Fibroblast of villous mesenchyme (primary cell): ENCODE measurements at regions not wholly inside any gene's neighbourhood (a gene's known extent, or its start where the extent isn't known, plus 50 kb on each side); places are given as distances from the start of the nearest gene placed in this dataset.

Source experiments
- DNase-seq: peaks from one replicate; pipeline ENCODE4 v3.0.0-alpha.2; 2010; ENCODE audit warnings: low read depth
- H3K4me3 ChIP-seq: 2 replicates; pipeline ENCODE4 v1.5.1; 2011; ENCODE audit warnings: low read depth, mild to moderate bottlenecking, low read length
- CTCF ChIP-seq: IDR thresholded peaks from 2 replicates; pipeline ENCODE4 v1.5.1; 2012; ENCODE audit warnings: low read depth, mild to moderate bottlenecking, low read length; ENCODE audit not compliant: insufficient read depth

GRCh38 chr1:177586429-177586828, 383.4 kb downstream of the SEC16B start:
- peak; percentile 1 for DNase-seq
- H3K4me3 ChIP-seq: no peak overlapping the region
- TF ChIP-seq CTCF: no peak

GRCh38 chr1:177585302-177586220, 384.3 kb downstream of the SEC16B start:
- H3K4me3 ChIP-seq: no peak overlapping the region
- TF ChIP-seq CTCF: no peak
- DNase-seq: no peak

- no peak overlapping the region for H3K4me3 ChIP-seq
- no peak for TF ChIP-seq CTCF
- no peak for DNase-seq
Measured at GRCh38 chr1:177573901-177574300, 396.0 kb downstream of the SEC16B start.

GRCh38 chr1:177571485-177572076, 398.3 kb downstream of the SEC16B start:
- TF ChIP-seq CTCF: no peak
- no peak for DNase-seq
- H3K4me3 ChIP-seq: no peak overlapping the region

GRCh38 chr1:177571076-177571475, 398.8 kb downstream of the SEC16B start:
- DNase-seq: no peak
- no peak overlapping the region for H3K4me3 ChIP-seq
- no peak for TF ChIP-seq CTCF

GRCh38 chr1:177569476-177569875, 398.7 kb downstream of the BRINP2 start:
- DNase-seq: no peak

More at GRCh38 chr1:177569476-177569875, 398.7 kb downstream of the BRINP2 start:
- H3K4me3 ChIP-seq: no peak overlapping the region
- no peak for TF ChIP-seq CTCF
